ENCODE measurements at regions not wholly inside any gene's neighbourhood (a gene's known extent, or its start where the extent isn't known, plus 50 kb on each side); places are given as distances from the start of the nearest gene placed in this dataset.

- TF ChIP-seq ELK1 (IDR thresholded peaks at IDR 0.05; ENCODE audit: low read depth, low read length) (no peak), HDAC2 (IDR thresholded peaks at IDR 0.05) (no peak), ATF2 (IDR thresholded peaks at IDR 0.05; ENCODE audit: low read length) (no peak), YY1 (IDR thresholded peaks at IDR 0.05; ENCODE audit: low read depth, low read length) (no peak), POLR2AphosphoS2 (IDR thresholded peaks at IDR 0.05; ENCODE audit: low read depth, low read length) (no peak), GABPA (IDR thresholded peaks at IDR 0.05; ENCODE audit: low read depth) (no peak), HCFC1 (IDR thresholded peaks at IDR 0.05; ENCODE audit: low read length) (no peak), ETV6 (conservative IDR thresholded peaks at IDR 0.05 in 1 of 2, IDR thresholded peaks at IDR 0.05 in 1 of 2; ENCODE audit: borderline replicate concordance in 1 of 2, low read depth in 1 of 2) (no peak)
These were observed 351.5 kb upstream of the DDX53 start (continued) for GRCh38 chrX:22648281-22648680.

DNA sequence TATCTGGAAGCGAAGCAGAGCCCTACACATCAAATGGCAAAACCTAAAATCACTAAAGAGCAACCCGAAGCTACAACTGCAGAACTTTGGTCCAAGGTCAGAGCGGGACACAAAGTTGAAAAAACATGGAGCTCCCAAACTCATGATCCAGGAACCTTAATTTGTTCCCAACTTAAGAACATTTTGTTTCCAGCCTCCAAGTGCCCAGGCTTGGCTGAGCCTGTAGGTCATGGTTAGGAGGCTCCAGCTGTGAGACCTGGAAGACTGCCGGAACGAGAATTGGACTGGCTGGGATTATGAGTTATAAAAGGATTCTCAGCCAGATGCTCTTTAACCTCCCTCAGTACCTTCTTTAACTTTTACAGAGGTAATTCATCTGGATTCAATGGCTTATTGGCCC, 349.1 kb upstream of the DDX53 start:
- in situ Hi-C loops (cut with MboI): no loop called here
- H3K4me2 ChIP-seq (ENCODE audit: control insufficient read depth, insufficient read depth): no peak overlapping the region
- FAIRE-seq: no peak
- no peak for DNase-seq (ENCODE audit: low read depth, low spot score)
- no peaks in the 10 kb centered on the region for H3K36me3 ChIP-seq (ENCODE audit: control insufficient read depth in 2 of 2, insufficient read depth in 2 of 2, low read length in 1 of 2)
- no peaks in the 10 kb centered on the region; a peak in 1 of 4 replicates for H3K27me3 ChIP-seq (replicated peaks in 1 of 2; ENCODE audit: control insufficient read depth in 2 of 2, insufficient read depth in 2 of 2, low read length in 1 of 2)
- H3K4me1 ChIP-seq (ENCODE audit: control insufficient read depth, insufficient read depth, low read length): no peaks in the 10 kb centered on the region
- RAD21 ChIA-PET (ENCODE audit: unreplicated experiment): no interaction called here
- H3K9ac ChIP-seq (ENCODE audit: control insufficient read depth, insufficient read depth, low read length): no peak overlapping the region
- no peaks in the 10 kb centered on the region for H3K9me3 ChIP-seq (replicated peaks; ENCODE audit: control insufficient read depth, insufficient read depth, low read length)
- CTCF ChIA-PET: no interaction called here
- WGBS (ENCODE audit: insufficient coverage, insufficient replicate concordance, low lambda C conversion rate, missing lambda C conversion rate): 35% methylated on average over 5 of the region's 5 CpGs
- intact Hi-C loops (cut with micrococcal nuclease; ENCODE audit: unreplicated experiment): no loop called here
- no peak overlapping the region for H3K4me3 ChIP-seq
- no peaks in the 10 kb centered on the region for H4K20me1 ChIP-seq (ENCODE audit: control insufficient read depth, insufficient read depth)
- POLR2A ChIA-PET: no interaction called here
- H2AFZ ChIP-seq (ENCODE audit: control insufficient read depth, low read depth, low read length): no peak overlapping the region
- no peak for ATAC-seq
- no TSS peak for BruUV-seq (replicated peaks)
- H3K79me2 ChIP-seq (ENCODE audit: control insufficient read depth, insufficient read depth, low read length): no peaks in the 10 kb centered on the region
- SMC1A ChIA-PET (ENCODE audit: uncharacterized antibody, unreplicated experiment): no interaction called here
- no peak overlapping the region for H3K27ac ChIP-seq (ENCODE audit: control insufficient read depth, insufficient read depth)
- TF ChIP-seq SMAD5 (IDR thresholded peaks at IDR 0.05; ENCODE audit: low read depth): no peak
- TF ChIP-seq E2F4 (IDR thresholded peaks at IDR 0.05; ENCODE audit: low read depth, low read length): no peak
- TF ChIP-seq ZBTB11 (CRISPR knock-in tag; IDR thresholded peaks at IDR 0.05): no peak
- TF ChIP-seq PKNOX1 (IDR thresholded peaks at IDR 0.05): no peak
- TF ChIP-seq, protein P1, sequence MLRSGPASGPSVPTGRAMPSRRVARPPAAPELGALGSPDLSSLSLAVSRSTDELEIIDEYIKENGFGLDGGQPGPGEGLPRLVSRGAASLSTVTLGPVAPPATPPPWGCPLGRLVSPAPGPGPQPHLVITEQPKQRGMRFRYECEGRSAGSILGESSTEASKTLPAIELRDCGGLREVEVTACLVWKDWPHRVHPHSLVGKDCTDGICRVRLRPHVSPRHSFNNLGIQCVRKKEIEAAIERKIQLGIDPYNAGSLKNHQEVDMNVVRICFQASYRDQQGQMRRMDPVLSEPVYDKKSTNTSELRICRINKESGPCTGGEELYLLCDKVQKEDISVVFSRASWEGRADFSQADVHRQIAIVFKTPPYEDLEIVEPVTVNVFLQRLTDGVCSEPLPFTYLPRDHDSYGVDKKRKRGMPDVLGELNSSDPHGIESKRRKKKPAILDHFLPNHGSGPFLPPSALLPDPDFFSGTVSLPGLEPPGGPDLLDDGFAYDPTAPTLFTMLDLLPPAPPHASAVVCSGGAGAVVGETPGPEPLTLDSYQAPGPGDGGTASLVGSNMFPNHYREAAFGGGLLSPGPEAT (IDR thresholded peaks at IDR 0.05; ENCODE audit: low read depth): no peak
- TF ChIP-seq NBN (IDR thresholded peaks at IDR 0.05): no peak
- TF ChIP-seq ETV6 (conservative IDR thresholded peaks at IDR 0.05 in 1 of 2, IDR thresholded peaks at IDR 0.05 in 1 of 2; ENCODE audit: borderline replicate concordance in 1 of 2, low read depth in 1 of 2): no peak
